COLO829 (cell line): ENCODE measurements at regions not wholly inside any gene's neighbourhood (a gene's known extent, or its start where the extent isn't known, plus 50 kb on each side); places are given as distances from the start of the nearest gene placed in this dataset.

Experiments used
- DNase-seq: peaks from one replicate; pipeline ENCODE4 v3.0.0; 2012; ENCODE audit warnings: low spot score

- DNase-seq, result no peak
Measured at GRCh38 chr1:235011064-235011598, 117.5 kb downstream of the TOMM20 start.

- DNase-seq, result no peak
Measured at GRCh38 chr1:235009561-235010306, 118.9 kb downstream of the TOMM20 start.

GRCh38 chr1:235009074-235009473, 119.6 kb downstream of the TOMM20 start:
- no peak for DNase-seq

GRCh38 chr1:235008239-235008638, 120.4 kb downstream of the TOMM20 start:
- no peak for DNase-seq

- no peak for DNase-seq
Measured at GRCh38 chr1:235006816-235007215, 121.8 kb downstream of the TOMM20 start.

GRCh38 chr1:235006132-235006721, 122.4 kb downstream of the TOMM20 start:
- no peak for DNase-seq

GRCh38 chr1:235004840-235005391, 123.7 kb downstream of the TOMM20 start:
- DNase-seq, result no peak

GRCh38 chr1:235004276-235004675, 124.4 kb downstream of the TOMM20 start:
- no peak for DNase-seq

GRCh38 chr1:235002706-235003300, 125.8 kb downstream of the TOMM20 start:
- DNase-seq, result no peak

- DNase-seq, result no peak
Measured at GRCh38 chr1:234999513-234999940, 129.1 kb downstream of the TOMM20 start.

- no peak for DNase-seq
Measured at GRCh38 chr1:234997896-234998741, 130.5 kb downstream of the TOMM20 start.

GRCh38 chr1:234997201-234997895, 131.3 kb downstream of the TOMM20 start:
- peak; percentile 99 for DNase-seq

GRCh38 chr1:234996245-234996757, 132.3 kb downstream of the TOMM20 start:
- DNase-seq, result no peak

- no peak for DNase-seq
Measured at GRCh38 chr1:234994436-234995295, 134.0 kb downstream of the TOMM20 start.

- no peak for DNase-seq
Measured at GRCh38 chr1:234992065-234992464, 136.6 kb downstream of the TOMM20 start.

- no peak for DNase-seq
Measured at GRCh38 chr1:234990874-234991801, 137.5 kb downstream of the TOMM20 start.

- DNase-seq, result no peak
Measured at GRCh38 chr1:234990328-234990675, 138.3 kb downstream of the TOMM20 start.

GRCh38 chr1:234989479-234990327, 138.9 kb downstream of the TOMM20 start:
- no peak for DNase-seq
